Bronchial epithelial cell (primary cell): ENCODE measurements at regions not wholly inside any gene's neighbourhood (a gene's known extent, or its start where the extent isn't known, plus 50 kb on each side); places are given as distances from the start of the nearest gene placed in this dataset.

ENCODE experiments used
- DNase-seq: peaks from one replicate; pipeline ENCODE4 v3.0.0-alpha.2; 2010; ENCODE audit warnings: low read depth
- FAIRE-seq: peaks from 2 replicates; lab custom pipeline; 2011; peaks lifted over from hg19 to GRCh38; lab: Jason Lieb, UNC
- H3K27me3 ChIP-seq: 2 replicates; pipeline ENCODE4 v1.5.1; 2011; ENCODE audit warnings: low read length; ENCODE audit not compliant: control insufficient read depth, insufficient read depth
- H3K36me3 ChIP-seq: 2 replicates; pipeline ENCODE4 v1.5.1; 2011; ENCODE audit warnings: low read length; ENCODE audit not compliant: control insufficient read depth, insufficient read depth
- H3K4me3 ChIP-seq: 2 replicates; pipeline ENCODE4 v1.5.1; 2011; ENCODE audit warnings: mild to moderate bottlenecking, low read depth, low read length, control low read depth
- TF ChIP-seq, protein P1 (sequence below): IDR thresholded peaks from 2 replicates; pipeline ENCODE4 v1.5.1; 2011; ENCODE audit warnings: mild to moderate bottlenecking, moderate library complexity, low read length, control low read depth, inconsistent platforms; ENCODE audit not compliant: insufficient read depth, severe bottlenecking

GRCh38 chr9:115169003-115169402 lies 51.0 kb upstream of the TNC start:
- no peak overlapping the region for H3K4me3 ChIP-seq
- FAIRE-seq = no peak
- TF ChIP-seq, protein P1, sequence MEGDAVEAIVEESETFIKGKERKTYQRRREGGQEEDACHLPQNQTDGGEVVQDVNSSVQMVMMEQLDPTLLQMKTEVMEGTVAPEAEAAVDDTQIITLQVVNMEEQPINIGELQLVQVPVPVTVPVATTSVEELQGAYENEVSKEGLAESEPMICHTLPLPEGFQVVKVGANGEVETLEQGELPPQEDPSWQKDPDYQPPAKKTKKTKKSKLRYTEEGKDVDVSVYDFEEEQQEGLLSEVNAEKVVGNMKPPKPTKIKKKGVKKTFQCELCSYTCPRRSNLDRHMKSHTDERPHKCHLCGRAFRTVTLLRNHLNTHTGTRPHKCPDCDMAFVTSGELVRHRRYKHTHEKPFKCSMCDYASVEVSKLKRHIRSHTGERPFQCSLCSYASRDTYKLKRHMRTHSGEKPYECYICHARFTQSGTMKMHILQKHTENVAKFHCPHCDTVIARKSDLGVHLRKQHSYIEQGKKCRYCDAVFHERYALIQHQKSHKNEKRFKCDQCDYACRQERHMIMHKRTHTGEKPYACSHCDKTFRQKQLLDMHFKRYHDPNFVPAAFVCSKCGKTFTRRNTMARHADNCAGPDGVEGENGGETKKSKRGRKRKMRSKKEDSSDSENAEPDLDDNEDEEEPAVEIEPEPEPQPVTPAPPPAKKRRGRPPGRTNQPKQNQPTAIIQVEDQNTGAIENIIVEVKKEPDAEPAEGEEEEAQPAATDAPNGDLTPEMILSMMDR = no peak

DNA sequence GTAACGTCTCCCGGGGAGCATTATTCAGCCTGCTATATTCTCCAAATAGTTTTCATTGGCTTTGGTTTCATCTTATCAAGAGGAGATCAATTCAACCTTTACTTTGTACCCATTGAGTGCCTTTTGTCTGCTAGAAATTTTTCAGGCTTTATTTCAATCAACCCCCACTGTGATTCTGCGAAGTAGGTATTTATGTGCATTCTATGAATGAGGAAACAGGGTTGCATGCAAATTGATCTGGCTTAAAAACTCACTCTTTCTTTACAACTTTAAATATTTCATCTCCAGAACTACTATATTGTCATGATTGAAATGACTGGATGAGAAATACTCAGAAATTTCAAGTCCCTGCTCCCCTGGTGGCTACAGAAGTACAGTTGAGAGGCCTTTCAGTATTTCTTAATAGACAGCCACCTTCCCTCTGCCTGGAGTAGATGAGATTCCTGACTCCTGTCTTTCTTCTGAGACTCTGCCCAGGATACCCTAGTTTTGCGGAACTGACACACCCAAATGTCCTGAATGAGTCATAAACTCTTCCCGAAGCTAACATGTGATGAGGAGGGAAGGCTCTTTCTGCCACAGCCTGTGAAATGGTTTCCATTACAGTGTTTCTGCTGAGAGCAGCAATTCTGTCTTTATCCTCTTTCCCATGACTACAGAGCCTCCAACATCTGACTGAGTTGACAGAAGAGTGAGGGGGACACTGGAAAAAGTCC lies 52.6 kb upstream of the TNC start:
- TF ChIP-seq, protein P1 = no peak
- no peaks in the 10 kb centered on the region for H3K36me3 ChIP-seq
- FAIRE-seq (no peak), DNase-seq (peak; percentile 90)
- no peaks in the 10 kb centered on the region for H3K27me3 ChIP-seq
- H3K4me3 ChIP-seq = no peak overlapping the region

More at GRCh38 chr9:115169003-115169402, 51.0 kb upstream of the TNC start:
- Histone ChIP-seq H3K36me3 (no peaks in the 10 kb centered on the region), H3K27me3 (no peaks in the 10 kb centered on the region)
- DNase-seq = no peak

DNA sequence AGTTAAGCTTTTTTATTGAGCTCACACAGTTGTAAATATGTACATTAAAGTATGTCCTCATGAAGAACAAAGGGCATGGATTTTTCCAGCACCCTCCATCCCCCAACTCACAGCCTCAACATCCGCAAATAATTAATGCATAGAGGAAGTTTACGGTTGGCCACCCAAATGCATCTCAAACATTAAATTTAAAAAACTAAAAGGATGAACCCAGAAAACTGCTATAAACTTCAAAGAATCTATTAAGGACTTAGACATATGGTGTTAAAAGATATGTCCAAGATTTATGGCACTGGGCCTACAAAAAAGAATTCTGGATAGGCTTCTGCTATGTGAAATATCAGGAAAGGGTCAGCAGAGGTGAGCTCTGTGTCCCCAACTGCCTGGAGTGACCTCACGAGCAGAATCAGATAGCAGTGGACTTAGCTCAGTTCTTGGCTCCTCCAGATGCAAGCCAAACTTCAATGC lies 54.0 kb upstream of the TNC start:
- Histone ChIP-seq H3K4me3 (no peak overlapping the region), H3K27me3 (no peaks in the 10 kb centered on the region), H3K36me3 (no peaks in the 10 kb centered on the region)
- DNase-seq (no peak), FAIRE-seq (no peak)
- TF ChIP-seq, protein P1 = no peak

DNA sequence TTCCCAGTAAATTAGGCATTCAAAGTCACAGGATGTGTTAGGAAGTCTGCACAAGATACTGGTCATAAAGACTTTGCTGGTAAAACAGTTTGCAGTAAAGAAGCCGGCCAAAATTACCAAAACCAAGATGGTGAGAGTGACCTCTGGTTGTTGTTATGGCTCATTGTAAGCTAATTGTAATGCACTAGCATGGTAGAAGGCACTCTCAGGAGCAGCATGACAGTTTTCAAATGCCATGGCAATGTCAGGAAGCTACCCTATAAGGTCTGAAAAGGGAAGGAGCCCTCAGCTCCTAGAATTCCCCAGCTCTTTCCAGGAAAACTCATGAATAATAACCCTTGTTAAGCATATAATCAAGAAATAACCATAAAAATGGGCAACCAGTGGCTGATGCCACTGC lies 64.3 kb upstream of the TNC start:
- DNase-seq = no peak
- no peaks in the 10 kb centered on the region for H3K36me3 ChIP-seq
- H3K27me3 ChIP-seq = no peaks in the 10 kb centered on the region
- H3K4me3 ChIP-seq = no peak overlapping the region
- FAIRE-seq = no peak
- TF ChIP-seq, protein P1 = no peak

DNA sequence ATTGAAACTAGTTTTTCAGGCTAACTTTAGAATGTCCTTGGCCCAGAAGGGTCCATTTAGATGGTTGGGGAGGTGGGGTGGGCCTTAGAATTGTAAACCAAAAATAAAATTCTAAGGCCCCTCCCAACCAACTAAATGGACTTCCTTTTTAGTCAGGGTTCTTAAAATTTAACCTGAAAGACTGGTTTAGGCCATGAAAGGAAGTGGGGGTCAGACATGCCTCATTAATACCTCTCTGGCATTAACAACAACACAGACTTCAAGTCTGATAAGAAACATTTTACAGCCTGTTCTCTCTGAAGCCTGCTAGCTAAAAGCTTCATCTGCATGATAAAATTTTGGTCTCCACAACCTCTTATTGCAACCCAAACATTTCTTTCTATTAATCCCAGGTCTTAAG lies 65.5 kb upstream of the TNC start:
- Histone ChIP-seq H3K4me3 (no peak overlapping the region), H3K36me3 (no peaks in the 10 kb centered on the region), H3K27me3 (no peaks in the 10 kb centered on the region)
- DNase-seq = no peak
- TF ChIP-seq, protein P1 = no peak
- no peak for FAIRE-seq

DNA sequence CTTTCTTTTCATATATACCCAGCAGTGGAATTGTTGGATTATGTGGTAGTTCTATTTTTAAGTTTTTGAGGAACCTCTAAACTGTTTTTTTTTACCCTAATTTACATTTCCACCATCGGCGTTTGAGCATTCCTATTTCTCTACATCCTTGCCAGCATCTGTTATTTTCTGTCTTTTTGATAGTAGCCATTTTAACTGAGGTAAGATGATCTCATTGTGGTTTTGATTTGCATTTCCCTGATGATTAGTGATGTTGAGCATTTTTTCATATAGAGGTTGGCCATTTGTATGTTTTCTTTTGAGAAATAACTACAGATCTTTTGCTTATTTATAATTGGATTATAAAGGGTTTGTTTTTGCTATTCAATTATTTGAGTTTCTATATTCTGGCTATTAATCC lies 71.7 kb upstream of the TNC start:
- no peaks in the 10 kb centered on the region for H3K27me3 ChIP-seq
- H3K4me3 ChIP-seq = no peak overlapping the region
- TF ChIP-seq, protein P1 = no peak
- no peak for DNase-seq
- no peaks in the 10 kb centered on the region for H3K36me3 ChIP-seq
- FAIRE-seq = no peak
